Endothelial cell of umbilical vein (primary cell): ENCODE measurements at regions not wholly inside any gene's neighbourhood (a gene's known extent, or its start where the extent isn't known, plus 50 kb on each side); places are given as distances from the start of the nearest gene placed in this dataset.

Experiments
- BruUV-seq: library from RNA; stranded (reverse); fragments of 400-500 nt; replicated peaks from 2 replicates; lab custom pipeline; 2021; lab: Mats Ljungman, UMichigan
- CTCF ChIA-PET: fragments of 300-600, 350-600 bp; sonication (Branson Sonifier 250); formaldehyde crosslinking; loops from one replicate; lab custom pipeline; 2021; ENCODE audit warnings: antibody characterized with exemption, inconsistent platforms; lab: Charles Lee
- POLR2A ChIA-PET: fragments of 300-600, 350-600 bp; sonication (Branson Sonifier 250); formaldehyde crosslinking; loops from one replicate; lab custom pipeline; 2021; ENCODE audit warnings: antibody characterized with exemption, inconsistent platforms; lab: Charles Lee
- DNase-seq: peaks from one replicate; pipeline ENCODE4 v3.0.0-alpha.2; 2011; ENCODE audit warnings: low read depth, low spot score
- FAIRE-seq: peaks from 2 replicates; lab custom pipeline; 2011; peaks lifted over from hg19 to GRCh38; lab: Jason Lieb, UNC
- H2AFZ ChIP-seq: 2 replicates; pipeline ENCODE4 v1.6.0; 2012; ENCODE audit warnings: low read depth, low read length, control low read depth, inconsistent platforms
- H3K27ac ChIP-seq: 2 replicates; pipeline ENCODE4 v1.5.1; 2011; ENCODE audit warnings: low read depth, mild to moderate bottlenecking, control low read depth, low read length, moderate library complexity; ENCODE audit not compliant: insufficient read depth
- H3K27me3 ChIP-seq, 2 experiments: 2 replicates each; pipeline versions ENCODE4 v1.6.0 to v1.6.1; 2011; ENCODE audit warnings: low read length in 2 of 2, mixed read lengths in 1 of 2; ENCODE audit not compliant: control insufficient read depth in 2 of 2, insufficient read depth in 2 of 2
- H3K36me3 ChIP-seq, 2 experiments: 2 replicates in 1 of 2; 3 replicates in 1 of 2; pipeline ENCODE4 v1.5.1; 2011; ENCODE audit warnings: low read length in 2 of 2, mild to moderate bottlenecking in 1 of 2, moderate library complexity in 1 of 2; ENCODE audit not compliant: control insufficient read depth in 2 of 2, insufficient read depth in 2 of 2; ENCODE audit errors: extremely low read depth in 1 of 2
- H3K4me1 ChIP-seq: 3 replicates; pipeline ENCODE4 v1.5.1; 2011; ENCODE audit warnings: mild to moderate bottlenecking, low read length; ENCODE audit not compliant: control insufficient read depth, insufficient read depth; ENCODE audit errors: extremely low read depth
- H3K4me2 ChIP-seq: 2 replicates; pipeline ENCODE4 v1.6.1; 2011; ENCODE audit warnings: low read length, control low read depth, mixed read lengths; ENCODE audit not compliant: insufficient read depth
- H3K4me3 ChIP-seq, 3 experiments: fragments of 200-600 bp in 1 of 3; sonication (generic), shearing (Covaris generic) in 1 of 3; replicated peaks in 1 of 3; 2 replicates each; pipeline ENCODE4 v1.5.1; 2011 to 2016; ENCODE audit warnings: control low read depth in 3 of 3, low read length in 3 of 3, mild to moderate bottlenecking in 2 of 3, inconsistent platforms in 1 of 3, low read depth in 1 of 3, moderate library complexity in 1 of 3; ENCODE audit not compliant: insufficient read depth in 1 of 3
- H3K79me2 ChIP-seq: 2 replicates; pipeline ENCODE4 v1.6.0; 2012; ENCODE audit warnings: low read length, inconsistent platforms; ENCODE audit not compliant: control insufficient read depth, insufficient read depth
- H3K9ac ChIP-seq: replicated peaks from 2 replicates; pipeline ENCODE3; 2011; ENCODE audit warnings: low read length, control low read depth; ENCODE audit not compliant: insufficient read depth; ENCODE audit errors: extremely low read depth
- H3K9me1 ChIP-seq: replicated peaks from 3 replicates; pipeline ENCODE4 v1.6.0; 2011; ENCODE audit warnings: mild to moderate bottlenecking, low read length; ENCODE audit not compliant: control insufficient read depth, insufficient read depth; ENCODE audit errors: extremely low read depth
- H3K9me3 ChIP-seq: replicated peaks from 2 replicates; pipeline ENCODE4 v1.5.1; 2012; ENCODE audit warnings: low read length, inconsistent platforms; ENCODE audit not compliant: control insufficient read depth, insufficient read depth
- H4K20me1 ChIP-seq: replicated peaks from 2 replicates; pipeline ENCODE3; 2011; ENCODE audit warnings: mild to moderate bottlenecking, low read length; ENCODE audit not compliant: control insufficient read depth, insufficient read depth; ENCODE audit errors: extremely low read depth
- EZH2 ChIP-seq: IDR thresholded peaks from 2 replicates; pipeline ENCODE4 v1.6.1; 2012; ENCODE audit warnings: borderline replicate concordance, low read depth, mild to moderate bottlenecking, moderate library complexity, low read length, inconsistent platforms; ENCODE audit not compliant: severe bottlenecking
- FOS ChIP-seq: IDR thresholded peaks from 2 replicates; pipeline ENCODE4 v1.6.1; 2011; ENCODE audit warnings: mild to moderate bottlenecking, low read length, moderate library complexity, borderline replicate concordance; ENCODE audit not compliant: insufficient read depth
- MYC ChIP-seq: IDR thresholded peaks from one replicate; pipeline ENCODE4 v1.6.1; 2011; ENCODE audit warnings: mild to moderate bottlenecking, low read depth, low read length
- POLR2AphosphoS5 ChIP-seq: IDR thresholded peaks from 2 replicates; pipeline ENCODE4 v1.6.1; 2012; ENCODE audit warnings: low read depth, mild to moderate bottlenecking, control low read depth, low read length, moderate library complexity; ENCODE audit not compliant: insufficient read depth
- dilution Hi-C: fragments of 300-500 bp; cut with MboI; formaldehyde crosslinking; loops from one replicate; pipeline ENCODE4 v1.15.0; 2019; ENCODE audit warnings: low sequenced_read_pairs; ENCODE audit not compliant: extremely low pct_ligation_motif_present
- intact Hi-C: fragments of 100-400 bp; cut with micrococcal nuclease; formaldehyde crosslinking; loops from one replicate; pipeline ENCODE4 v1.10.0; 2022
- TF ChIP-seq, protein P1 (sequence below), 2 donors: IDR thresholded peaks; 1 replicate in 1 of 2; 2 replicates in 1 of 2; pipeline ENCODE4 v1.5.1; 2011; ENCODE audit warnings: low read length in 2 of 2, mild to moderate bottlenecking in 2 of 2, moderate library complexity in 2 of 2, control low read depth in 1 of 2, inconsistent platforms in 1 of 2, low read depth in 1 of 2; ENCODE audit not compliant: insufficient read depth in 1 of 2; ENCODE audit errors: extremely low read depth in 1 of 2

DNA sequence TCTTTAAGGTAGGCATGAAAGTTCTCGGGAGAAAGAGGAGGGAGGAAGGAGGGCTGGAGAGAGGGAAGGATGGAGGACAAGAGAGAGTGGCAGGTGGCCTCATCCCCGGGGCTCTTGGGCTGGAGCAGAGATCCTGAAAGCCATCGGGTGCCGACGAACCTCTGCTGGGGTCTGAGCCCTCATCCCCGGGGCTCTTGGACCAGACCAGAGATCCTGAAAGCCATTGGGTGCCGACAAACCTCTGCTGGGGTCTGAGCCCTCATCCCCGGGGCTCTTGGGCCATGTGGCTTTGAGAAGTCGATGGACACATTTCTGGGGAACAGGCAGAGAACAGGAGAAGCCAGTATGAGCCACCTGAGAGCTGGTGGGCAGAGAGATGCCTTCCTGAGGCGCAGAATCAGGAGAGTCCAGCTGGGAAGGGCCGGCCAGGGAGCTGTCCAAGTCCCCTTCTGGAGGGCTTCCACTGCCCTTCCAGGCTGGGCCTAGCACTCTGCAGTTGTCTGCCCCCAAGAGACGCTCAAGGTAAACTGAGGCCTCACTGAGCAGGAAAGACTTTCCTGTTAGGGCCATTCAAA, 1398.1 kb downstream of the BRD1 start:
- intact Hi-C loops (no loop called here), dilution Hi-C loops (no loop called here)
- BruUV-seq = no TSS peak
- no peak overlapping the region for H3K4me3 ChIP-seq
- no peak for DNase-seq
- POLR2A ChIA-PET = no interaction called here
- H3K36me3 ChIP-seq = no peaks in the 10 kb centered on the region
- H3K4me2 ChIP-seq = no peak overlapping the region
- no peak overlapping the region for H2AFZ ChIP-seq
- H3K27ac ChIP-seq = no peak overlapping the region
- H3K9me1 ChIP-seq = no peaks in the 10 kb centered on the region
- H3K79me2 ChIP-seq = no peaks in the 10 kb centered on the region
- no peaks in the 10 kb centered on the region for H3K27me3 ChIP-seq
- H3K4me1 ChIP-seq = no peaks in the 10 kb centered on the region
- TF ChIP-seq POLR2AphosphoS5 (no peak), EZH2 (no peak), FOS (no peak), MYC (no peak)
- TF ChIP-seq, protein P1, sequence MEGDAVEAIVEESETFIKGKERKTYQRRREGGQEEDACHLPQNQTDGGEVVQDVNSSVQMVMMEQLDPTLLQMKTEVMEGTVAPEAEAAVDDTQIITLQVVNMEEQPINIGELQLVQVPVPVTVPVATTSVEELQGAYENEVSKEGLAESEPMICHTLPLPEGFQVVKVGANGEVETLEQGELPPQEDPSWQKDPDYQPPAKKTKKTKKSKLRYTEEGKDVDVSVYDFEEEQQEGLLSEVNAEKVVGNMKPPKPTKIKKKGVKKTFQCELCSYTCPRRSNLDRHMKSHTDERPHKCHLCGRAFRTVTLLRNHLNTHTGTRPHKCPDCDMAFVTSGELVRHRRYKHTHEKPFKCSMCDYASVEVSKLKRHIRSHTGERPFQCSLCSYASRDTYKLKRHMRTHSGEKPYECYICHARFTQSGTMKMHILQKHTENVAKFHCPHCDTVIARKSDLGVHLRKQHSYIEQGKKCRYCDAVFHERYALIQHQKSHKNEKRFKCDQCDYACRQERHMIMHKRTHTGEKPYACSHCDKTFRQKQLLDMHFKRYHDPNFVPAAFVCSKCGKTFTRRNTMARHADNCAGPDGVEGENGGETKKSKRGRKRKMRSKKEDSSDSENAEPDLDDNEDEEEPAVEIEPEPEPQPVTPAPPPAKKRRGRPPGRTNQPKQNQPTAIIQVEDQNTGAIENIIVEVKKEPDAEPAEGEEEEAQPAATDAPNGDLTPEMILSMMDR (IDR thresholded peaks at IDR 0.05; ENCODE audit: extremely low read depth in 1 of 2, insufficient read depth in 1 of 2, low read depth in 1 of 2, low read length in 2 of 2) = no peak
- no peak for FAIRE-seq
- H4K20me1 ChIP-seq = no peaks in the 10 kb centered on the region
- peaks cover 13% of the 10 kb centered on the region for H3K9me3 ChIP-seq
- CTCF ChIA-PET = no interaction called here
- no peak overlapping the region for H3K9ac ChIP-seq
